ENCODE measurements at regions not wholly inside any gene's neighbourhood (a gene's known extent, or its start where the extent isn't known, plus 50 kb on each side); places are given as distances from the start of the nearest gene placed in this dataset.

DNA sequence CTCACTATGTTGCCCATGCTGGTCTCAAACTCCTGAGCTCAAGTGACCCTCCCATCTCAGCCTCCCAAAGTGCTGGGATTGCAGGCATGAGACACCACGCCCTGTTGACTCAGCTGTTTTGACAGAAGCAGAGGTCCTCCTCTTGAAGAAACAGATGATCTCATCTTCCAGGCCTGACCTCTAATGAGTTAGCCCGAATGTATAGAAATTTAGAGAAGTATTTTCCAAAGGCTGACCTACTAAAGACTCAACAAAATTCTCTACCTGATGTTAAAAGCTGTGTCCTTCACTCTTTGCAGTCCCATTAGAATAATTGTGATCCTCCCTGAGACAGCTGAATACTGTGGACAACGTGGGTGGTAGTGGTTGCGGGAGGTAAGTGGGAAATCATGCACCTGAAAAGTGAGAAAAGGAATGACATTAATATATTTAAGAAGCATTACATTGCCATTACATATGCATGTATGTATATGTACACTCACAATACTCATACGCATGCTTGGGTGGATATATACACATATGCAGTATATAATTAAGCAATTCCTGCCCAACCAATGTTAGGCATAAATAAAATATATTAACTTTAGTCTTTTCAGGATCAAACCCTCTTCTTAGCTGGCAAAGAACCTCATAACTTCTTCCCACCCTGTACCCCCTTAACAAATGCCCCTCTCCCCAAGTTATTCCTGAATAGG, 204.6 kb upstream of the NR2F2 start:
- no peaks in the 10 kb centered on the region for H3K36me3 ChIP-seq (ENCODE audit: insufficient read depth, low read length, poor library complexity, severe bottlenecking)
- no peak overlapping the region for H3K4me3 ChIP-seq (ENCODE audit: low read depth, low read length, poor library complexity, severe bottlenecking)
- POLR2A ChIA-PET (ENCODE audit: low non-redundant PET), result no interaction called here
- CTCF ChIA-PET, result no interaction called here
- no TSS peak for BruUV-seq (replicated peaks)
- TF ChIP-seq, protein P1, sequence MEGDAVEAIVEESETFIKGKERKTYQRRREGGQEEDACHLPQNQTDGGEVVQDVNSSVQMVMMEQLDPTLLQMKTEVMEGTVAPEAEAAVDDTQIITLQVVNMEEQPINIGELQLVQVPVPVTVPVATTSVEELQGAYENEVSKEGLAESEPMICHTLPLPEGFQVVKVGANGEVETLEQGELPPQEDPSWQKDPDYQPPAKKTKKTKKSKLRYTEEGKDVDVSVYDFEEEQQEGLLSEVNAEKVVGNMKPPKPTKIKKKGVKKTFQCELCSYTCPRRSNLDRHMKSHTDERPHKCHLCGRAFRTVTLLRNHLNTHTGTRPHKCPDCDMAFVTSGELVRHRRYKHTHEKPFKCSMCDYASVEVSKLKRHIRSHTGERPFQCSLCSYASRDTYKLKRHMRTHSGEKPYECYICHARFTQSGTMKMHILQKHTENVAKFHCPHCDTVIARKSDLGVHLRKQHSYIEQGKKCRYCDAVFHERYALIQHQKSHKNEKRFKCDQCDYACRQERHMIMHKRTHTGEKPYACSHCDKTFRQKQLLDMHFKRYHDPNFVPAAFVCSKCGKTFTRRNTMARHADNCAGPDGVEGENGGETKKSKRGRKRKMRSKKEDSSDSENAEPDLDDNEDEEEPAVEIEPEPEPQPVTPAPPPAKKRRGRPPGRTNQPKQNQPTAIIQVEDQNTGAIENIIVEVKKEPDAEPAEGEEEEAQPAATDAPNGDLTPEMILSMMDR (conservative IDR thresholded peaks at IDR 0.05; ENCODE audit: low read depth, low read length), result no peak
- no peak for TF ChIP-seq EZH2 (IDR thresholded peaks at IDR 0.05; ENCODE audit: borderline replicate concordance, low read depth, low read length, poor library complexity, severe bottlenecking)
- no peak for DNase-seq (ENCODE audit: low spot score)
- intact Hi-C loops (cut with micrococcal nuclease; ENCODE audit: unreplicated experiment), result no loop called here
- no peaks in the 10 kb centered on the region for H3K27me3 ChIP-seq (replicated peaks; ENCODE audit: insufficient read depth, low read depth, low read length, poor library complexity)
- no peak overlapping the region for H3K27ac ChIP-seq (ENCODE audit: low read depth, low read length, poor library complexity, severe bottlenecking)
- no peaks in the 10 kb centered on the region for H3K4me1 ChIP-seq (ENCODE audit: insufficient read depth, low read length, poor library complexity, severe bottlenecking)
- no peaks in the 10 kb centered on the region for H3K9me3 ChIP-seq (ENCODE audit: low read depth, low read length, poor library complexity, severe bottlenecking)

DNA sequence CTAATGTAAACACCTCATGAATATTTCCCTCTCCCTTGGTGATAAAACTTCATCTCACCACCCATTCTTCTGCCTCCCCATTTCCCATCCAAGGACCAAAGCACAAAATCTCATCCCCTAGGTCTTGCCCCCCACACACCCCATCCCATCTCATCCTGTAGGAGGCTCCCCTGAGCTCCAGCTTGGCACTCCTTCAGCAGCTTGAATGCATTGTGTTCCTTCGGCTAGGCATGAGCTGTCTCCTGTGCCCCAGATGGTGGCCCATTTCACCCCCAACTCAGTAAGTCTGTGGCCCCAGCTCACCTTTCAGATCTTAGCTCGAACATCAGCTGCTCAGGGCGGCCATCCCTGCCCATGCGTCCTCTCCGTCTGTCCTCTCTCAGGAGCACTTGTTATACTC, 203.6 kb upstream of the NR2F2 start:
- no peak for TF ChIP-seq EZH2 (IDR thresholded peaks at IDR 0.05; ENCODE audit: borderline replicate concordance, low read depth, low read length, poor library complexity, severe bottlenecking)
- Histone ChIP-seq H3K27ac (ENCODE audit: low read depth, low read length, poor library complexity, severe bottlenecking) (no peak overlapping the region), H3K4me1 (ENCODE audit: insufficient read depth, low read length, poor library complexity, severe bottlenecking) (no peaks in the 10 kb centered on the region), H3K27me3 (replicated peaks; ENCODE audit: insufficient read depth, low read depth, low read length, poor library complexity) (no peaks in the 10 kb centered on the region), H3K9me3 (ENCODE audit: low read depth, low read length, poor library complexity, severe bottlenecking) (no peaks in the 10 kb centered on the region), H3K36me3 (ENCODE audit: insufficient read depth, low read length, poor library complexity, severe bottlenecking) (no peaks in the 10 kb centered on the region), H3K4me3 (ENCODE audit: low read depth, low read length, poor library complexity, severe bottlenecking) (no peak overlapping the region)
- intact Hi-C loops (cut with micrococcal nuclease; ENCODE audit: unreplicated experiment), result no loop called here
- ChIA-PET POLR2A (ENCODE audit: low non-redundant PET) (no interaction called here), CTCF (no interaction called here)
- no peak for DNase-seq (ENCODE audit: low spot score)
- no TSS peak for BruUV-seq (replicated peaks)

DNA sequence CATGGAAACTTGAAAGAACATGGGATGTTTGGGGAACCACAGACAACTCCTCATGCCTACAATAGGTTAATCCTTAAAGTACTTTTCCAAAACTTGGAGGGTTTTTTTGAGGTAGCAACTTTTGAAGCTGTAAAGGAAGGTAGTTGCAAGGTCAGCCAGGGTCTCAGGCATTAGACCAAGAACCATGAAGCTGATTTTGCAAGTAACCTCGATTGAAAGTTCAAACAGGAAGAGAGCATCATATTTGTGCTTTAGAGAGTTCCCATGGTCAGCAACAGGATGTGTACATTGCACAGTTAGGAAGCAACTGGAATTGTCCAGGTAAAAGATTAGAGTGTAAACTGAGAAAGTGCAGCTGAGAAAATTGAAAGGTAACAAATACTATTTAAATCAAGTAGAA, 199.8 kb upstream of the NR2F2 start:
- Histone ChIP-seq H3K4me3 (ENCODE audit: low read depth, low read length, poor library complexity, severe bottlenecking) (no peak overlapping the region), H3K27ac (ENCODE audit: low read depth, low read length, poor library complexity, severe bottlenecking) (no peak overlapping the region), H3K4me1 (ENCODE audit: insufficient read depth, low read length, poor library complexity, severe bottlenecking) (no peaks in the 10 kb centered on the region), H3K36me3 (ENCODE audit: insufficient read depth, low read length, poor library complexity, severe bottlenecking) (no peaks in the 10 kb centered on the region), H3K9me3 (ENCODE audit: low read depth, low read length, poor library complexity, severe bottlenecking) (no peaks in the 10 kb centered on the region), H3K27me3 (replicated peaks; ENCODE audit: insufficient read depth, low read depth, low read length, poor library complexity) (no peaks in the 10 kb centered on the region)
- TF ChIP-seq, protein P1 (conservative IDR thresholded peaks at IDR 0.05; ENCODE audit: low read depth, low read length), result no peak
- TF ChIP-seq EZH2 (IDR thresholded peaks at IDR 0.05; ENCODE audit: borderline replicate concordance, low read depth, low read length, poor library complexity, severe bottlenecking), result no peak
- CTCF ChIA-PET, result no interaction called here
- intact Hi-C loops (cut with micrococcal nuclease; ENCODE audit: unreplicated experiment), result no loop called here
- no peak for DNase-seq (ENCODE audit: low spot score)
- POLR2A ChIA-PET (ENCODE audit: low non-redundant PET), result no interaction called here
- no TSS peak for BruUV-seq (replicated peaks)

DNA sequence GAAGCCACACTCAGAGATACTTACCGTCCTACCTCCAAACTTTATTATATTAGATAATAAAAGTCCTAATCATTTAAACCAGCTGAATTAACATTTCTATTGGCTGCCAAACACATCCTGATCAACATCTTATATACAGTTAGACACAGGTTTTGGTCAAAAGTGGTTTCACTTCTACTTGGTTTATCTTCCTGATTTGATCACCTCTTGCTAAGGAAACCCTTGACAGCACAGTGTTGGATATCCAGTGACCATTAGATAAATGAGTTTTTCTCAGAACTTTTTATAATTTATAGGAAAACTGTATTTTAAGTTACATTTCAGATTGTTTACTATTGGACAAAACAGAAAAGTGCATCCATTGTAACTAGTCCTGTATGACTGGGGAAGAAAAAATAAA, 198.4 kb upstream of the NR2F2 start:
- ChIA-PET CTCF (no interaction called here), POLR2A (ENCODE audit: low non-redundant PET) (no interaction called here)
- Histone ChIP-seq H3K4me3 (ENCODE audit: low read depth, low read length, poor library complexity, severe bottlenecking) (no peak overlapping the region), H3K27ac (ENCODE audit: low read depth, low read length, poor library complexity, severe bottlenecking) (no peak overlapping the region), H3K9me3 (ENCODE audit: low read depth, low read length, poor library complexity, severe bottlenecking) (no peaks in the 10 kb centered on the region), H3K36me3 (ENCODE audit: insufficient read depth, low read length, poor library complexity, severe bottlenecking) (no peaks in the 10 kb centered on the region), H3K27me3 (replicated peaks; ENCODE audit: insufficient read depth, low read depth, low read length, poor library complexity) (no peaks in the 10 kb centered on the region), H3K4me1 (ENCODE audit: insufficient read depth, low read length, poor library complexity, severe bottlenecking) (no peaks in the 10 kb centered on the region)
- no TSS peak for BruUV-seq (replicated peaks)
- TF ChIP-seq, protein P1 (conservative IDR thresholded peaks at IDR 0.05; ENCODE audit: low read depth, low read length), result no peak
- TF ChIP-seq EZH2 (IDR thresholded peaks at IDR 0.05; ENCODE audit: borderline replicate concordance, low read depth, low read length, poor library complexity, severe bottlenecking), result no peak
- DNase-seq (ENCODE audit: low spot score), result no peak
- intact Hi-C loops (cut with micrococcal nuclease; ENCODE audit: unreplicated experiment), result no loop called here
